GM15510 (cell line): ENCODE measurements at regions not wholly inside any gene's neighbourhood (a gene's known extent, or its start where the extent isn't known, plus 50 kb on each side); places are given as distances from the start of the nearest gene placed in this dataset.

Experiments
- POLR2A ChIP-seq: IDR thresholded peaks from 3 replicates; pipeline ENCODE4 v1.6.1; 2011; ENCODE audit warnings: borderline replicate concordance; ENCODE audit not compliant: insufficient read length; ENCODE audit errors: extremely low read depth

GRCh38 chr7:68288144-68288593, 1291.5 kb downstream of the TYW1 start:
- no peak for TF ChIP-seq POLR2A

DNA sequence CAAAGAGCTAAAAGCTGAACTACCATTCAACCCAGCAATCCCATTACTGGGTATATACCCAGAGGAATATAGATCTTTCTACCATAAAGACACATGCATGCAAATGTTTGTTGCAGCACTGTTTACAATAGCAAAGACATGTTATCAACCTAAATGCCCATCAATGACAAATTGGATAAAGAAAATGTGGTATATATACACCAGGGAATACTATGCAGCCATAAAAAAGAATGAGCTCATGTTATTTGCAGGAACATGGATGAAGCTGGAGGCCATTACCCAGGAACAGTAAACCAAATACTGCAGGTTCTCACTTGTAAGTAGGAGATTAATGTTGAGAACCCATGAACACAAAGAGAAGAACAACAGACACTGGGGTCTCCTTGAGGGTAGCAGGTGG, 1295.1 kb downstream of the TYW1 start:
- TF ChIP-seq POLR2A = no peak

DNA sequence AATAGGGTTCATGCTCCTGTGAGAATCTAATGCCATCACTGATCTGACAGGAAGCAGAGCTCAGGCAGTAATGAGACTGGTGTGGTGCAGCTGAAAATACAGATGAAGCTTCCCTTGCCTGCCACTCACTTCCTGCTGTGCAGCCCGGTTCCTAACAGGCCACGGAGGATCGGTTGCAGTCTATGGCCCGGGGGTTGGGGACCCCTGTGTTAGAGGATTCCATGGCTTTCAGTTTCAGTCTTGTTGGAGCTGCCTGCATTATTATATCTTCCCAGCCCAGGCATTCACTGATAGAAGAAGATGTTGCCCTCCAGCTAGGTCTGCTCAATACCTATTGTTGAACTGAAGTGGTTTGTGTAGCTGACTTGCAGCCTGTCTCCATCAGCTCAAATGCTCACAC, 1298.8 kb downstream of the TYW1 start:
- no peak for TF ChIP-seq POLR2A

DNA sequence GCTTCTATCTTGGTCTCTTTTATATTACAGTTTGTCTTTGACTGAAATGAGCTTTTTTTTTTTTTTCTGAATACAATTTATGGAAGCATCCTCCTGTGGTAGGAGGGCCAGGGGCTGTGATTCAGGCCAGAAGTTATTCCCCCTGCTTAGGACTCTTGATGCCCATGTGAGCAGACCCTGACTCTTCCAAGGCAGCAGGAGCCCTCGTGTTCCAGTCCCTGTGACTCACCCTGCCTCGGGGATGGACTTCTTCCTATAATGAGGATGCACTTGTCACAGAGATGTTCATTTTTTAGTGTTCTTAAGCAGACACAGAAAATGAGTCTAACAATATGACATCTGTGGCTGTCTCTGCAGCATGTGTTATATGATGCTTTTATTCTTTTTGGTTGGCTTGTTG, 1293.7 kb upstream of the AUTS2 start:
- no peak for TF ChIP-seq POLR2A

GRCh38 chr7:68306692-68307107, 1291.6 kb upstream of the AUTS2 start:
- TF ChIP-seq POLR2A = no peak

DNA sequence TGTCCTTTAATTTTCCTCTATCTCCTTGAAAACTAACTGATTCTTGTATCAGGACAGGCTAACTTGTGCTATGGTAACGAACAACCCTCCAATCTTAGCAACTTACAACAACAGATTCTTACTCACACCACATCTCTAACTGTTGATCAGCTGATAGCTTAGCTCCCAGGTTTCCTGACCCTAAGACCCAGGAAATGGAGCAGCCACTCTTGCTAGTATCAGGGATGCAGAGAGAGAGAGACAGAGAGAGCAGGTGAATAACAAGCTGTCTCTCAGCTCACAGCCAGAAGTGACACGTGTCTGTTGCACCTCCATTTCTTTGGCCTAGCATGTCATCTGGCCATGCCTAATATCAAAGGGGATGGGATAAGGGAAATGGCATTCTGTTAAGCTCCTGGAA, 1289.0 kb upstream of the AUTS2 start:
- no peak for TF ChIP-seq POLR2A

DNA sequence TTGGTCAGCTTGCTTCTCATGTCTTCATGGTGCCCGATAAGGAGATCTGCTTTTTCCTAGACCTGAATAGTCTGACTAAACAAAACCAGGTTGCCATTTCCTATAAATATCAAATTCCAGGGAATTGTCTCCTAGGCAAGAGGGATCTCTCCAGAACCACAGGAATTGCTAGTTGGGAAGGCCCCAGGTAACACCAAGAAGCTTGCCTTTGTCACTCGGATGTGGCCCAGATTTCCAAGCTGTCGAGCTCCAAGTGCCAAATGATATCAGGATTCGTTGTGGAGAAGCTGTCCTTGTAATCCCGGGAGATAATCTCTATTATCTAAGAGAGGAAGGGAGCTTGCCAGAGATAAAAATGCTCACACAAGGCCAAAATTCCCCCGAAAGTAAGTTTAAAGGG, 1288.5 kb upstream of the AUTS2 start:
- no peak for TF ChIP-seq POLR2A

DNA sequence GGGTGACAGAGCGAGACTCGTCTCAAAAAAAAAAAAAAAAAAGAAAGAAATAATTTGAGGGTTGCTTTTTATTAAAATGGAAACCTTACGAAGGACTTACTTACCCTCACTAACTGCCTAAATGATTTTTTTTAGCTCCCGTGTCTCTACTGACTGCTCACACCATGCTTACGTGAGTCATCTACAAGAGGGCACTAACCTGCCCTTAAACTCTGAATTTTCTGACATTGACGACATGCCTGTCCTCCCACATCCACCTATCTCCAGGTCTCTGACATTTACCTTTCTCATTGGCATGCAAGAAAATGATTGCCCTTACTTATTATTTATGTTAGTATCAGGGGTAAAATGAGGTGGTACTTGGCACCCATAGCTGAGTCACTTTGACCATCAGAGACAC, 1286.3 kb upstream of the AUTS2 start:
- TF ChIP-seq POLR2A = no peak

DNA sequence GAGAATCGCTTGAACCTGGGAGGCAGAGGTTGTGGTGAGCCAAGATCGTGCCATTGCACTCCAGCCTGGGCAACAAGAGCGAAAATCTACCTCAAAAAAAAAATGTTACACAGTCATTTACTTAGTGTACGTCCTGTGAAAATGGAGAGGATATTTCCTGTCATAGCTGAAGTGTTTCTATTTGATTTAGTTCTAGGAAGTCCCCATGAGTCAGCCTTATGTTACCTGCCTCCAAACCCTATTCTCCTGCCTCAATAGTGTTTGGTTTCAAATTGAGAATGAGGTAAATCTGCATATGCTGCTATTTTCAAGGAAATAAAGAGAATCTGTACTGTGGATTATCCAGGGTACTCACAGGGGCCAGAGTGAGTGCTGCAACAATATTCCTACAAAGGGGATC, 1284.5 kb upstream of the AUTS2 start:
- TF ChIP-seq POLR2A = no peak

- TF ChIP-seq POLR2A = no peak
Measured at GRCh38 chr7:68314208-68314607, 1284.1 kb upstream of the AUTS2 start.

GRCh38 chr7:68317476-68317875, 1280.8 kb upstream of the AUTS2 start:
- TF ChIP-seq POLR2A = no peak

GRCh38 chr7:68319061-68319460, 1279.2 kb upstream of the AUTS2 start:
- no peak for TF ChIP-seq POLR2A

DNA sequence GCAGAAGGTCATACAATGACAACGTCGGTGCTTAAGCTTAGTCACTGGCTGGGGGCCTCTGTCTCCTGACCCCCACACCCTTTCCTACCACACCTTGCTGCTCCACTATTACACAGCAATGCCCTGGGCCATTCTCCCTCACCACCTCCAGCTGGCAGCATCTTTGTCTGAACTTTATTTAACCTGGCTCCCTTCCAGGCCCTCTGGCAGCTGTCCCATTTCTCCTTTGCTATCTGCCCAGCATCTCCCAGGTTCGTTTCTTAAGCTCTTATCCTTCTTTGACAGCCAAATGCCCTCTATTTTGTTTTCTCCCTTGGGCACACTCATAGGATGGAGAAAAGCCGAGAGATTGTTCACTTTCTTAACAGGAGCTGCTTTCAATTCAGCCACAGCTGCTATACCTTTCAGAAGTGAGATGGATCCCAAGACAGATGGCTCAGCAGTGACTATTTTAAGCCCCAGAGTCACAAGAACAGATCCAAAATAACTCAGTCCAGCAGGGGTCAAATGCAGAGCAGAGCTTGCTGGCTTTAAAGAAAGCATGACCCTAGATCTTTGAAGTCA, 1277.1 kb upstream of the AUTS2 start:
- no peak for TF ChIP-seq POLR2A

- TF ChIP-seq POLR2A = no peak
Measured at GRCh38 chr7:68321776-68322496, 1276.3 kb upstream of the AUTS2 start.

- no peak for TF ChIP-seq POLR2A
Measured at GRCh38 chr7:68324621-68325020, 1273.7 kb upstream of the AUTS2 start.

DNA sequence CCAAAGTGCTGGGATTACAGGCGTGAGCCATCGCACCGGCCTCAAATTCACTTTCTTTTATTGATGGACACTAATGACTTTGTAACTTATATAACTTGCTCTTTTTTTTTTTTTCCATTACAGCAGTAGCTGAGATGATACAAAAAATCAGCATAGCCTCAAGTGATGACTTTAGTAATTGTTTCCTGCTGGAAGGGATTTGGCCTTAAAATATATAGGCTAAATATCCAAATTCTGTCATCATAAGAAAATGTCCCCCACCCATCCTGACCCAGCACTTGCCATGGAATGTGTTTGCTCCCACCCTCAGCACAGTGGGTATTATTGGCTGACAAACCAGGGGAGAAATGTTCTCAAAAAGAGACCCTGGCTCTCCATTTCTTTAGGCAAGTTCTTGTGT, 1264.1 kb upstream of the AUTS2 start:
- no peak for TF ChIP-seq POLR2A
